ENCODE measurements at regions not wholly inside any gene's neighbourhood (a gene's known extent, or its start where the extent isn't known, plus 50 kb on each side); places are given as distances from the start of the nearest gene placed in this dataset.

- no peak for DNase-seq
- intact Hi-C loops (cut with micrococcal nuclease) = no loop called here
- H3K36me3 Mint-ChIP-seq (ENCODE audit: low read depth) = no peaks in the 10 kb centered on the region
- H3K4me1 Mint-ChIP-seq = no peaks in the 10 kb centered on the region
- no peaks in the 10 kb centered on the region for H3K27me3 Mint-ChIP-seq
- no peak overlapping the region for H3K27ac Mint-ChIP-seq
- no peak overlapping the region for H3K4me3 Mint-ChIP-seq
- peaks cover 3% of the 10 kb centered on the region for H3K9me3 Mint-ChIP-seq
Measured at GRCh38 chr1:2874607-2875480, 73.4 kb upstream of the TTC34 start.

DNA sequence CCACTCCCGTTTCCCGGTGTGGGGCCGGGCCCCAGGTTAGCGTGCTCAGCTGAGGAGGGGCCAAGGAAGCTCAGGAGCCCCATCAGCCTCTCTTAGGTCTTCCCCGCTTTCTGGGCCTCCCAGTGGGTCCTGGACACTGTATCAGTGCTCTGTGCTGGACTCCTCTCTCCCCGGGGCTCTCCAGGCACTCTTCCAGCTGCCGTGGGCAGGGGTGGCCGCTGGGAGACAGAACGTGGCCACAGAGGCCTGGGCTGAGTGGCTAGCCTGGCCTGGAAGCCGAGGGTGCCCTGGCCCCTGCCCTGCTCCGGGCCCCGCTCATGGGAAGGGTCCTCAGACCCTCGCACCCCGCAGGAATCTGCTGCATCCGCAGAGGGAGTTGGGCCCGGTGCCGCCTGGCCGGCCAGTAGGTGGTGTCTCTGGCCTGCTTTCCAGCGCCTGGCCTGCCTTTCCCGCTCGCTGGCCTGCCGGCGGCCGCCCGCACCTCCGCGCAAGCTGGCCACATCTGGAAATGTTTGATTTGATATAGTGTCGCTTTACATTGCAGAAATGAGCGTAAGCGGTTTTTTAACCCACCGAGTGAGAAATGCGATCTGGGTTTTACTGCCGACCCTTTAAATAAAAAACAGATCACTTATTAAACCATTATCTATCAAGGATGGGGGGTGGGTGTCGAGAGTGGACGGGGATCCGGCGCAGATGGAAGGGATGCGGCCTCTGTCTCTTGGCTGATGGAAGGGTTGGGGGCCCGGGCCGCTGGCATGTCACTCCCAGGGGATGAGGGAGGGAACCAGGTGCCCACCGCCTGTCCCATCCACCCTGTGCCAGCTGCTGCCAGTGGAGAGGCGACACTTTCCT, 74.4 kb upstream of the TTC34 start:
- Mint-ChIP-seq H3K27ac (no peak overlapping the region), H3K36me3 (ENCODE audit: low read depth) (no peaks in the 10 kb centered on the region), H3K4me3 (no peak overlapping the region), H3K9me3 (peaks cover 3% of the 10 kb centered on the region), H3K27me3 (no peaks in the 10 kb centered on the region), H3K4me1 (no peaks in the 10 kb centered on the region)
- intact Hi-C loops (cut with micrococcal nuclease) = no loop called here
- DNase-seq = no peak

DNA sequence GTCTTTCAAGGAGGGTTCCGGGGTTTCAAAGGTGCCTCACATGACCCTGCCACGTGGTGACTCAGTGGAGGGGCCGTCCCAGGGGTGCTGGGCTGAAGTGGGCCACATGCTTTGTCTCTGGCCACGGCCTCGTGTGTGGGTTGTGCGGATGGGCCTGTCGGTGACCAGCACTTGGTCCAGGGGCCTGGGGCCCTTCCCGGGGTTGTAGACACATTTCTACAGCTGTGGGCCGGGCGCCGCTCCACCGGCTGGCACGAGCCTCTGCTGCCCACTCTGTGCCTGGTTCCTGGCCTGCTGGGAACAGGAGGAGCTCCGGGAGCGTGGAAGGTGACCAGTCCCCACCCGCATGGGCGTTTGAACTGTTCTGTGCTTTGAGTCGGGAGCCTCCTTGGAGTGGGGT, 75.4 kb upstream of the TTC34 start:
- H3K4me1 Mint-ChIP-seq = no peaks in the 10 kb centered on the region
- no peak overlapping the region for H3K27ac Mint-ChIP-seq
- H3K27me3 Mint-ChIP-seq = no peaks in the 10 kb centered on the region
- intact Hi-C loops (cut with micrococcal nuclease) = no loop called here
- no peaks in the 10 kb centered on the region for H3K36me3 Mint-ChIP-seq (ENCODE audit: low read depth)
- H3K9me3 Mint-ChIP-seq = peaks cover 3% of the 10 kb centered on the region
- DNase-seq = no peak
- no peak overlapping the region for H3K4me3 Mint-ChIP-seq

DNA sequence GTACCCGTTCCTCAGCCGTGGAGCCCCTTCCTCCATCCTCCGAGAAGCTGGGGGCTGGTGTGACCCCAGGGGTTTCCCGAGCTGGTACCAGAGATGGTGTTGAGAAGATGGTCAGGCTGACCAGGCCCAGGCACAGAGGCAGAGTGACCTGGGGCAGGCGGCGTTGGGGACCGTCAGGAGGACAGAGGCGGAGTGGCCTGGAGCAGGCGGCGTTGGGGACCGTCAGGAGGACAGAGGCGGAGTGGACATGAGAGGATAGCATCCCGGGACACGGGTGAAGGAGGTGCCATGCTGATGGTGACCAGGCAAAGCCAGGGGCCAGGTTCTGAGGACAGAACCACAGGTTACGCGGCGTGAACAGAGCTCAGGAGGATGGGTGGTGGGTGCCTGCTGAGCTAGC, 75.9 kb upstream of the TTC34 start:
- Mint-ChIP-seq H3K4me1 (no peaks in the 10 kb centered on the region), H3K27me3 (no peaks in the 10 kb centered on the region), H3K9me3 (peaks cover 3% of the 10 kb centered on the region), H3K27ac (no peak overlapping the region), H3K4me3 (no peak overlapping the region), H3K36me3 (ENCODE audit: low read depth) (no peaks in the 10 kb centered on the region)
- intact Hi-C loops (cut with micrococcal nuclease) = no loop called here
- no peak for DNase-seq

GRCh38 chr1:2878591-2878990, 77.1 kb upstream of the TTC34 start:
- no peaks in the 10 kb centered on the region for H3K36me3 Mint-ChIP-seq (ENCODE audit: low read depth)
- no peak overlapping the region for H3K4me3 Mint-ChIP-seq
- H3K9me3 Mint-ChIP-seq = no peaks in the 10 kb centered on the region
- no peaks in the 10 kb centered on the region for H3K27me3 Mint-ChIP-seq
- DNase-seq = no peak
- H3K27ac Mint-ChIP-seq = no peak overlapping the region
- intact Hi-C loops (cut with micrococcal nuclease) = no loop called here
- no peaks in the 10 kb centered on the region for H3K4me1 Mint-ChIP-seq

GRCh38 chr1:2879026-2879425, 77.5 kb upstream of the TTC34 start:
- H3K4me1 Mint-ChIP-seq = no peaks in the 10 kb centered on the region
- H3K27me3 Mint-ChIP-seq = no peaks in the 10 kb centered on the region

DNA sequence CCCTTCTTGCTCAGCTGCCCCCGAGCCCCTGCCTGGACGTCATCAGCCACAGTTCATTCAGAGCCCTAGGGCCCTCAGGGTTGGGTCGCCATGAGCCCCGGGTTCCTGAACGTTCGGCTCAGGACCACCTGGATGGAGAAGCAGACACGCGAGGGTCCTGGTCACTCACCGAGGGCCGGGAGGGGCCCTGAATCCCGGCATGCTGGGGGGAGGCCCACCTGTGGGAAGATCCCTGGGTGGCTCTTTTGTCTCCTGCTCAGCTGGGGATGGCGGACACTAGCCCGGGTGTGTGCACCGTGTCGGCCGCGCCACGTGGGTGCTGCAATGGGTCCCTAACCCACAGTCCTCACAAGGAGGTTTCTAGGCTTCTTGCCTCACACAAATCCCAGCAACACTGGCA, 78.1 kb upstream of the TTC34 start:
- intact Hi-C loops (cut with micrococcal nuclease) = no loop called here
- H3K27ac Mint-ChIP-seq = no peak overlapping the region
- H3K27me3 Mint-ChIP-seq = no peaks in the 10 kb centered on the region
- no peaks in the 10 kb centered on the region for H3K4me1 Mint-ChIP-seq
- H3K4me3 Mint-ChIP-seq = no peak overlapping the region
- no peak for DNase-seq
- H3K9me3 Mint-ChIP-seq = no peaks in the 10 kb centered on the region
- no peaks in the 10 kb centered on the region for H3K36me3 Mint-ChIP-seq (ENCODE audit: low read depth)

More at GRCh38 chr1:2879026-2879425, 77.5 kb upstream of the TTC34 start:
- Mint-ChIP-seq H3K36me3 (ENCODE audit: low read depth) (no peaks in the 10 kb centered on the region), H3K9me3 (no peaks in the 10 kb centered on the region), H3K27ac (no peak overlapping the region), H3K4me3 (no peak overlapping the region)
- DNase-seq = no peak
- intact Hi-C loops (cut with micrococcal nuclease) = no loop called here

GRCh38 chr1:2880086-2880485, 78.6 kb upstream of the TTC34 start:
- Mint-ChIP-seq H3K4me3 (no peak overlapping the region), H3K4me1 (no peaks in the 10 kb centered on the region), H3K36me3 (ENCODE audit: low read depth) (no peaks in the 10 kb centered on the region), H3K27ac (no peak overlapping the region), H3K9me3 (no peaks in the 10 kb centered on the region), H3K27me3 (no peaks in the 10 kb centered on the region)
- no peak for DNase-seq
- intact Hi-C loops (cut with micrococcal nuclease) = no loop called here

- Mint-ChIP-seq H3K4me1 (no peaks in the 10 kb centered on the region), H3K36me3 (ENCODE audit: low read depth) (no peaks in the 10 kb centered on the region), H3K4me3 (no peak overlapping the region), H3K27me3 (no peaks in the 10 kb centered on the region), H3K9me3 (no peaks in the 10 kb centered on the region), H3K27ac (no peak overlapping the region)
- no peak for DNase-seq
- intact Hi-C loops (cut with micrococcal nuclease) = no loop called here
Measured at GRCh38 chr1:2880812-2881295, 79.4 kb upstream of the TTC34 start.

GRCh38 chr1:2881556-2881955, 80.1 kb upstream of the TTC34 start:
- Mint-ChIP-seq H3K4me1 (no peaks in the 10 kb centered on the region), H3K27ac (no peak overlapping the region), H3K36me3 (ENCODE audit: low read depth) (no peaks in the 10 kb centered on the region), H3K9me3 (no peaks in the 10 kb centered on the region), H3K27me3 (no peaks in the 10 kb centered on the region), H3K4me3 (no peak overlapping the region)
- no peak for DNase-seq
- intact Hi-C loops (cut with micrococcal nuclease) = no loop called here

DNA sequence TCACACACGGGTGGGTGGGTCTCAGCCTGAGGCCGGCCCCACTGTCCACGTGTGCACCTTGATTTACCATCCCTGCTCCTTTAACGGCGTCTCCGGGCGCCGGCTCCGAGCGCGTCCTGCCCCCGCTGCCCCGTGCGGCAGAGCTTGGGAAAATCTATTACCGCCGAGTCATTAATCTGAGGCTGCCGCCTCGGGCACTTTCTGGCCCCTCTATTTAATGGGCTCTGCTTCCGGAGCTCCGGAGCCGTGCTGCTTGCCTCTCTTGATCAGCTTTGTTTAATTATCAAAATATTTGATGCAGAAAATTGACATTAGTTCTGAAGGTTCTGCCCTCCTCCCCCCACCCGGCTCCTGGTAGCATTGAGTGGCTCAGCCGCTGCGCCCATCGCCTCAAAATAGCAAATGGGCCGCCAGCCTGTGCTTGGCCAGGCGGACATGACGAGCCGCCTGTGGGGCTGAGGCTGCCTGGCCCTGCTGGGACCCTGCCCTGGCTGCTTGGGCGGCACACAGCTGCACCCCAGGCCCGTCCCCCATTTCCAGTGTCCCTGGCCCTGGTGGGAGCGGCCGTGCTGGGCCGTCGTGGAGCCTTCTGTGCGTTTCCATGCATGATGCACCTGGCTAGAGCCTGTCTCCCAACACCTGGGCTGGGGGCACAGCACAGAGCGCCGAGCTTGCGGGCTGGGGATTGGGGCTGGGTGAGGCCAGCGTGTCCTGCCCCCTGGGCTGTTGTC, 81.6 kb upstream of the TTC34 start:
- Mint-ChIP-seq H3K27me3 (no peaks in the 10 kb centered on the region), H3K4me1 (no peaks in the 10 kb centered on the region), H3K36me3 (ENCODE audit: low read depth) (no peaks in the 10 kb centered on the region), H3K4me3 (no peak overlapping the region), H3K27ac (no peak overlapping the region), H3K9me3 (no peaks in the 10 kb centered on the region)
- DNase-seq = no peak
- intact Hi-C loops (cut with micrococcal nuclease) = no loop called here

GRCh38 chr1:2885001-2885400, 83.5 kb upstream of the TTC34 start:
- no peak overlapping the region for H3K4me3 Mint-ChIP-seq
- no peaks in the 10 kb centered on the region for H3K36me3 Mint-ChIP-seq (ENCODE audit: low read depth)
- H3K9me3 Mint-ChIP-seq = no peaks in the 10 kb centered on the region
- H3K27me3 Mint-ChIP-seq = no peaks in the 10 kb centered on the region
- intact Hi-C loops (cut with micrococcal nuclease) = no loop called here
- no peaks in the 10 kb centered on the region for H3K4me1 Mint-ChIP-seq
- no peak for DNase-seq
- H3K27ac Mint-ChIP-seq = no peak overlapping the region

DNA sequence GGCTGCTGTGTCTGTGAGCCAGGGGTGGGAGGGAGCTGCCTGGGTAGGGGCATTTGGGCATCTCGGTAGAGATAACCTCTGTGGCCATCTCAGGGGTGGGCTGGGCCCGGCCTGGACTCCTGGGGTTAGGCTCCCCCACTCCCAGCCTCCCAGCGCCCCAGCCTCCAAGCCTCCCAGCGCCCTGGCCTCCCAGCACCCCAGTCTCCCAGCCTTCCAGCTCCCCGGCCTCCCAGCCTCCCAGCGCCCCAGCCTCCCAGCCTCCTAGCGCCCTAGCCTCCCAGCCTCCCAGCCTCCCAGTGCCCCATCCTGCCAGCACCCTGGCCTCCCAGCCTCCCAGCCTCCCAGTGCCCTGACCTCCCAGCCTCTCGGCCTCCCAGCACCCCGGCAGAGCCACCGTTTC, 85.1 kb upstream of the TTC34 start:
- Mint-ChIP-seq H3K36me3 (ENCODE audit: low read depth) (no peaks in the 10 kb centered on the region), H3K27me3 (no peaks in the 10 kb centered on the region), H3K27ac (no peak overlapping the region), H3K4me1 (no peaks in the 10 kb centered on the region), H3K4me3 (no peak overlapping the region), H3K9me3 (no peaks in the 10 kb centered on the region)
- intact Hi-C loops (cut with micrococcal nuclease) = no loop called here
- no peak for DNase-seq

All from activated CD4-positive, alpha-beta T cell treated with anti-CD3 and anti-CD28 coated beads, Interleukin-2, amount 10 ng/mL, durations not matched to agents 24 days and 14 days (primary cell).